ENCODE measurements at regions not wholly inside any gene's neighbourhood (a gene's known extent, or its start where the extent isn't known, plus 50 kb on each side); places are given as distances from the start of the nearest gene placed in this dataset.

GRCh38 chr15:88391700-88392099 lies 75.5 kb downstream of the MRPL46 start:
- no peak overlapping the region for H3K4me3 ChIP-seq (ENCODE audit: low read depth, low read length)
- no peak for TF ChIP-seq CTCF (IDR thresholded peaks at IDR 0.05; ENCODE audit: low read depth, low read length, missing control alignments)
- no peak for DNase-seq (ENCODE audit: low read depth)

- no peak for TF ChIP-seq CTCF (IDR thresholded peaks at IDR 0.05; ENCODE audit: low read depth, low read length, missing control alignments)
- H3K4me3 ChIP-seq (ENCODE audit: low read depth, low read length) = no peak overlapping the region
- no peak for DNase-seq (ENCODE audit: low read depth)
Measured at GRCh38 chr15:88391006-88391405, 76.2 kb downstream of the MRPL46 start.

GRCh38 chr15:88390164-88390901 lies 76.9 kb downstream of the MRPL46 start:
- H3K4me3 ChIP-seq (ENCODE audit: low read depth, low read length) = no peak overlapping the region
- no peak for TF ChIP-seq CTCF (IDR thresholded peaks at IDR 0.05; ENCODE audit: low read depth, low read length, missing control alignments)
- DNase-seq (ENCODE audit: low read depth) = no peak

- DNase-seq (ENCODE audit: low read depth) = no peak
- TF ChIP-seq CTCF (IDR thresholded peaks at IDR 0.05; ENCODE audit: low read depth, low read length, missing control alignments) = no peak
- no peak overlapping the region for H3K4me3 ChIP-seq (ENCODE audit: low read depth, low read length)
Measured at GRCh38 chr15:88389120-88389519, 78.1 kb downstream of the MRPL46 start.

- TF ChIP-seq CTCF (IDR thresholded peaks at IDR 0.05; ENCODE audit: low read depth, low read length, missing control alignments) = no peak
- H3K4me3 ChIP-seq (ENCODE audit: low read depth, low read length) = no peak overlapping the region
- no peak for DNase-seq (ENCODE audit: low read depth)
Measured at GRCh38 chr15:88388686-88389085, 78.5 kb downstream of the MRPL46 start.

- TF ChIP-seq CTCF (IDR thresholded peaks at IDR 0.05; ENCODE audit: low read depth, low read length, missing control alignments) = no peak
- DNase-seq (ENCODE audit: low read depth) = no peak
- H3K4me3 ChIP-seq (ENCODE audit: low read depth, low read length) = no peak overlapping the region
Measured at GRCh38 chr15:88385078-88385700, 82.0 kb downstream of the MRPL46 start.

- H3K4me3 ChIP-seq (ENCODE audit: low read depth, low read length) = no peak overlapping the region
- no peak for DNase-seq (ENCODE audit: low read depth)
- no peak for TF ChIP-seq CTCF (IDR thresholded peaks at IDR 0.05; ENCODE audit: low read depth, low read length, missing control alignments)
Measured at GRCh38 chr15:88383354-88383753, 83.8 kb downstream of the MRPL46 start.

Data from GM12864 (cell line).